ENCODE measurements at regions not wholly inside any gene's neighbourhood (a gene's known extent, or its start where the extent isn't known, plus 50 kb on each side); places are given as distances from the start of the nearest gene placed in this dataset.
A peak's percentile ranks its signal among the peaks of the same experiment; 100 is the strongest.

DNA sequence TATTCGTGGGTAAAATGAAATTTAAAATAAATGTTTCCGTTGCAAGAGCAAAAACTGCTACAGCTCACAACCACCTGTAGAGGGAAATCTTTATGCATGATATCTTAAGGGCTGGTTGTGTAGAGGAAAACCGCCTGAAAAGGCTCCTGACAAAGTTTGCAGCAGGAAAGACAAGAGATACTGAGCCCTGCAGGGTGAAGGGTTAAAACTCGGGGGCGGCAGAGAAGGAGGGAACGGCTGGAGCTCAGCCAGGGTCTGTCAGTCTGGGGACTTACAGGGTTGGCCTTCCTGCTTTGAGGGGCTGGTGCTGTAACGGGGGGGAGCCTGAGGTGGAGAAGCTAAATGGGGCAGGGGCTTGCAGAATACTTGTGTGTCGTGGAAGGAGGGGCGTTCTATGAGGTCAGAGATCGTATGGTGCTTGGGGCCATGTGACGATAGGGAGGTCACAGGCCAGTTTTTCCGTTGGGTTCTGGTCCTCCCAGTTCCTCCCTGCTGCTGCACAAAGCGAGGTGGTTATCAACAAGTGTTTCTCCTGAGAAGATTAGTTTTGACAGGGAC, 122.9 kb upstream of the HSD17B12 start:
- Histone ChIP-seq H3K79me2 (ENCODE audit: insufficient read depth, low read length) (no peaks in the 10 kb centered on the region), H3K9me3 (ENCODE audit: insufficient read depth, low read depth, low read length) (no peaks in the 10 kb centered on the region), H3K4me2 (ENCODE audit: low read length) (no peak overlapping the region), H3K36me3 (ENCODE audit: insufficient read depth, low read length) (no peaks in the 10 kb centered on the region), H3K4me3 (ENCODE audit: insufficient read depth, low read depth, low read length) (no peak overlapping the region), H3K27me3 (ENCODE audit: insufficient read depth, low read length) (peaks cover 76% of the 10 kb centered on the region), H4K20me1 (ENCODE audit: insufficient read depth, low read length) (no peaks in the 10 kb centered on the region), H3K4me1 (ENCODE audit: insufficient read depth, low read length) (no peaks in the 10 kb centered on the region), H3K9ac (ENCODE audit: low read length) (no peak overlapping the region), H3K27ac (ENCODE audit: low read depth, low read length) (no peak overlapping the region), H2AFZ (ENCODE audit: low read depth, low read length) (no peak overlapping the region)
- FAIRE-seq (no peak), DNase-seq (ENCODE audit: low read depth) (no peak)
- H3K36me3 Mint-ChIP-seq (ENCODE audit: low read depth, unreplicated experiment) = peaks cover 2% of the 10 kb centered on the region
- TF ChIP-seq CTCF (IDR thresholded peaks at IDR 0.05; ENCODE audit: insufficient read depth, low read depth, low read length) (peak; percentile 13), EZH2 (IDR thresholded peaks at IDR 0.05; ENCODE audit: insufficient read depth, low read length) (no peak)
- H3K27me3 Mint-ChIP-seq (ENCODE audit: low read depth, unreplicated experiment) = peaks cover 27% of the 10 kb centered on the region
- no peak overlapping the region for H3K27ac Mint-ChIP-seq (ENCODE audit: unreplicated experiment)
- no peaks in the 10 kb centered on the region for H3K9me3 Mint-ChIP-seq (ENCODE audit: unreplicated experiment)
- H3K4me1 Mint-ChIP-seq (ENCODE audit: low read depth, unreplicated experiment) = peaks cover 40% of the 10 kb centered on the region
- no peak overlapping the region for H3K4me3 Mint-ChIP-seq (ENCODE audit: unreplicated experiment)

DNA sequence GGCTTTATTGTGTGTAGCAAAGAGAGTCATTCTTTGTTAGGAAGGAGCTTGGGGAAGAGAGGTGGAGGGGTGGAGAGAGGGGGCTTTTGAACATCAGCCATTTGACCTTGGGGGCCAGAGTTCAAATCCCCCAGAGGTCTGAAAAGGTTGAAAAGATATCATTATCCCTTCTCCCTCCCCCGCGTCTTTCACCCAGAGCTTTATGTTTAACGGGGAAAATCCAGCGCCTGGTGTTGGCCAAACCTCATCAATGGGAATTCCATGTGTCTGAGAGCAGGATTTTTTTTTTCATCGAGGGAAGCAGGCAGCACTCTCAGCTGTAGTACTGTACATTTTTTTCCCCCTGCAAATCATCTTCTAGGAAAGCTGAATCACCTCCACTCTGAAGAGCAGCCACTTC, 122.4 kb upstream of the HSD17B12 start:
- Histone ChIP-seq H3K36me3 (ENCODE audit: insufficient read depth, low read length) (no peaks in the 10 kb centered on the region), H3K4me1 (ENCODE audit: insufficient read depth, low read length) (no peaks in the 10 kb centered on the region), H3K4me2 (ENCODE audit: low read length) (no peak overlapping the region), H3K79me2 (ENCODE audit: insufficient read depth, low read length) (no peaks in the 10 kb centered on the region), H3K27me3 (ENCODE audit: insufficient read depth, low read length) (peaks cover 75% of the 10 kb centered on the region), H3K27ac (ENCODE audit: low read depth, low read length) (no peak overlapping the region), H3K4me3 (ENCODE audit: insufficient read depth, low read depth, low read length) (no peak overlapping the region), H3K9ac (ENCODE audit: low read length) (no peak overlapping the region), H4K20me1 (ENCODE audit: insufficient read depth, low read length) (no peaks in the 10 kb centered on the region), H3K9me3 (ENCODE audit: insufficient read depth, low read depth, low read length) (no peaks in the 10 kb centered on the region), H2AFZ (ENCODE audit: low read depth, low read length) (no peak overlapping the region)
- Mint-ChIP-seq H3K9me3 (ENCODE audit: unreplicated experiment) (no peaks in the 10 kb centered on the region), H3K27me3 (ENCODE audit: low read depth, unreplicated experiment) (peaks cover 27% of the 10 kb centered on the region), H3K4me1 (ENCODE audit: low read depth, unreplicated experiment) (peaks cover 40% of the 10 kb centered on the region), H3K4me3 (ENCODE audit: unreplicated experiment) (peak overlapping the region; percentile 8), H3K36me3 (ENCODE audit: low read depth, unreplicated experiment) (peaks cover 2% of the 10 kb centered on the region), H3K27ac (ENCODE audit: unreplicated experiment) (peak overlapping the region; percentile 69)
- FAIRE-seq (no peak), DNase-seq (ENCODE audit: low read depth) (no peak)
- no peak for TF ChIP-seq CTCF (IDR thresholded peaks at IDR 0.05; ENCODE audit: insufficient read depth, low read depth, low read length)
- TF ChIP-seq EZH2 (IDR thresholded peaks at IDR 0.05; ENCODE audit: insufficient read depth, low read length) = no peak

GRCh38 chr11:43558556-43559127, 121.9 kb upstream of the HSD17B12 start:
- Histone ChIP-seq H3K4me2 (ENCODE audit: low read length) (no peak overlapping the region), H3K4me1 (ENCODE audit: insufficient read depth, low read length) (no peaks in the 10 kb centered on the region), H3K27ac (ENCODE audit: low read depth, low read length) (no peak overlapping the region), H3K36me3 (ENCODE audit: insufficient read depth, low read length) (no peaks in the 10 kb centered on the region), H3K9ac (ENCODE audit: low read length) (no peak overlapping the region), H2AFZ (ENCODE audit: low read depth, low read length) (no peak overlapping the region), H3K9me3 (ENCODE audit: insufficient read depth, low read depth, low read length) (no peaks in the 10 kb centered on the region), H3K79me2 (ENCODE audit: insufficient read depth, low read length) (no peaks in the 10 kb centered on the region), H3K4me3 (ENCODE audit: insufficient read depth, low read depth, low read length) (no peak overlapping the region), H3K27me3 (ENCODE audit: insufficient read depth, low read length) (peaks cover 71% of the 10 kb centered on the region), H4K20me1 (ENCODE audit: insufficient read depth, low read length) (no peaks in the 10 kb centered on the region)
- Mint-ChIP-seq H3K27me3 (ENCODE audit: low read depth, unreplicated experiment) (peaks cover 23% of the 10 kb centered on the region), H3K36me3 (ENCODE audit: low read depth, unreplicated experiment) (peaks cover 2% of the 10 kb centered on the region), H3K27ac (ENCODE audit: unreplicated experiment) (peak overlapping the region; percentile 69), H3K4me1 (ENCODE audit: low read depth, unreplicated experiment) (peaks cover 40% of the 10 kb centered on the region), H3K9me3 (ENCODE audit: unreplicated experiment) (no peaks in the 10 kb centered on the region), H3K4me3 (ENCODE audit: unreplicated experiment) (peak overlapping the region; percentile 8)
- TF ChIP-seq CTCF (IDR thresholded peaks at IDR 0.05; ENCODE audit: insufficient read depth, low read depth, low read length) = no peak
- no peak for TF ChIP-seq EZH2 (IDR thresholded peaks at IDR 0.05; ENCODE audit: insufficient read depth, low read length)
- DNase-seq (ENCODE audit: low read depth) = no peak
- FAIRE-seq = no peak
